Activated CD4-positive, alpha-beta T cell treated with anti-CD3 and anti-CD28 coated beads, Interleukin-10, Interleukin-2, amounts not matched to agents 100 ng/mL and 50 ng/mL, durations not matched to agents 16 hours and 8 hours (primary cell): ENCODE measurements at regions not wholly inside any gene's neighbourhood (a gene's known extent, or its start where the extent isn't known, plus 50 kb on each side); places are given as distances from the start of the nearest gene placed in this dataset.
"Not testable (repeated sequence)": the region's sequence is repeated elsewhere in the genome, so short reads cannot be mapped to it uniquely, and the experiment has no call there.

ENCODE experiments used
- DNase-seq: peaks from one replicate; pipeline ENCODE4 v3.0.0-alpha.2; 2020

GRCh38 chr11:112662554-112662953 lies 298.7 kb upstream of the NCAM1 start:
- no peak for DNase-seq

GRCh38 chr11:112663947-112664634 lies 297.1 kb upstream of the NCAM1 start:
- DNase-seq: no peak

- DNase-seq: no peak
Measured at GRCh38 chr11:112665291-112665690, 295.9 kb upstream of the NCAM1 start.

GRCh38 chr11:112666253-112666652 lies 295.0 kb upstream of the NCAM1 start:
- no peak for DNase-seq

- no peak for DNase-seq
Measured at GRCh38 chr11:112670806-112671570, 290.2 kb upstream of the NCAM1 start.

- not testable (repeated sequence) for DNase-seq
Measured at GRCh38 chr11:112673401-112673800, 287.8 kb upstream of the NCAM1 start.

GRCh38 chr11:112685111-112685510 lies 276.1 kb upstream of the NCAM1 start:
- no peak for DNase-seq

- DNase-seq: no peak
Measured at GRCh38 chr11:112689851-112690250, 271.4 kb upstream of the NCAM1 start.

GRCh38 chr11:112693781-112694180 lies 267.4 kb upstream of the NCAM1 start:
- no peak for DNase-seq

- no peak for DNase-seq
Measured at GRCh38 chr11:112694245-112694644, 267.0 kb upstream of the NCAM1 start.

GRCh38 chr11:112694813-112695212 lies 266.4 kb upstream of the NCAM1 start:
- DNase-seq: no peak

GRCh38 chr11:112697391-112698178 lies 263.6 kb upstream of the NCAM1 start:
- DNase-seq: no peak

GRCh38 chr11:112705148-112705547 lies 256.1 kb upstream of the NCAM1 start:
- DNase-seq: no peak

GRCh38 chr11:112706863-112707262 lies 254.4 kb upstream of the NCAM1 start:
- no peak for DNase-seq

- not testable (repeated sequence) for DNase-seq
Measured at GRCh38 chr11:112714340-112714739, 246.9 kb upstream of the NCAM1 start.

- DNase-seq: no peak
Measured at GRCh38 chr11:112715056-112715455, 246.2 kb upstream of the NCAM1 start.

- DNase-seq: no peak
Measured at GRCh38 chr11:112718483-112718882, 242.7 kb upstream of the NCAM1 start.

GRCh38 chr11:112719736-112720525 lies 241.3 kb upstream of the NCAM1 start:
- no peak for DNase-seq

- DNase-seq: no peak
Measured at GRCh38 chr11:112722148-112722547, 239.1 kb upstream of the NCAM1 start.

- DNase-seq: no peak
Measured at GRCh38 chr11:112722876-112723275, 238.3 kb upstream of the NCAM1 start.

GRCh38 chr11:112723676-112724495 lies 237.3 kb upstream of the NCAM1 start:
- no peak for DNase-seq

GRCh38 chr11:112724496-112724790 lies 236.8 kb upstream of the NCAM1 start:
- no peak for DNase-seq
